A549 (cell line): ENCODE measurements at regions not wholly inside any gene's neighbourhood (a gene's known extent, or its start where the extent isn't known, plus 50 kb on each side); places are given as distances from the start of the nearest gene placed in this dataset.

Experiments
- ATAC-seq, 2 experiments: fragments of 200-7000 bp in 1 of 2; fragments of >200 bp in 1 of 2; cut with Nextera tagmentation in 1 of 2; cut with Tn5 transposase in 1 of 2; 3 replicates each; pipeline versions ENCODE4 v1.8.0 to v1.9.1; 2018 to 2020; ENCODE audit warnings: mild to moderate bottlenecking in 1 of 2, moderate library complexity in 1 of 2
- CTCF ChIA-PET: fragments of 300-600 bp; sonication (Branson Sonifier 250); formaldehyde crosslinking; extraction: SDS; loops from one replicate; lab custom pipeline; 2021; ENCODE audit warnings: antibody characterized with exemption, inconsistent platforms; lab: Yijun Ruan, JAX
- POLR2A ChIA-PET: fragments of 350-600 bp; formaldehyde crosslinking; extraction: SDS; loops from one replicate; lab custom pipeline; 2021; ENCODE audit warnings: antibody characterized with exemption, inconsistent platforms; lab: Yijun Ruan, JAX
- DNase-seq, 2 experiments: peaks; one replicate each; pipeline versions ENCODE4 v3.0.0 to v3.0.0-alpha.2; 2011 to 2016; ENCODE audit warnings: low read depth in 1 of 2, low spot score in 1 of 2
- FAIRE-seq: peaks from 2 replicates; lab custom pipeline; 2011; peaks lifted over from hg19 to GRCh38; lab: Jason Lieb, UNC
- H3K27ac ChIP-seq, 2 experiments: fragments of >200 bp; sonication (Bioruptor Twin); formaldehyde crosslinking; 3 replicates each; pipeline ENCODE4 v1.5.1; 2016 to 2017
- H3K4me1 ChIP-seq: fragments of >200 bp; sonication (Bioruptor Twin); formaldehyde crosslinking; 3 replicates; pipeline ENCODE4 v1.6.1; 2016
- H3K4me2 ChIP-seq: fragments of >200 bp; sonication (Bioruptor Twin); formaldehyde crosslinking; 3 replicates; pipeline ENCODE4 v1.6.1; 2016
- H3K4me3 ChIP-seq: fragments of >200 bp; sonication (Bioruptor Twin); formaldehyde crosslinking; 3 replicates; pipeline ENCODE4 v1.5.1; 2016
- H3K9me3 ChIP-seq: fragments of >200 bp; sonication (Bioruptor Twin); formaldehyde crosslinking; 3 replicates; pipeline ENCODE4 v1.6.1; 2016
- BCL3 ChIP-seq: fragments of >200 bp; sonication (Bioruptor Twin); formaldehyde crosslinking; IDR thresholded peaks from 3 replicates; pipeline ENCODE4 v1.6.1; 2016
- CBX8 ChIP-seq: fragments of 200-600 bp; sonication (generic); IDR thresholded peaks from 2 replicates; pipeline ENCODE4 v1.6.1; 2016
- EHF ChIP-seq: fragments of 250-450 bp; sonication (Bioruptor Pico); IDR thresholded peaks from 2 replicates; pipeline ENCODE4 v1.5.0; 2020; ENCODE audit warnings: mild to moderate bottlenecking
- FOSB ChIP-seq: fragments of 250-450 bp; sonication (Bioruptor Pico); IDR thresholded peaks from 2 replicates; pipeline ENCODE4 v1.5.0; 2020; ENCODE audit warnings: mild to moderate bottlenecking, moderate library complexity
- HMGXB4 ChIP-seq: fragments of 250-450 bp; sonication (Bioruptor Pico); IDR thresholded peaks from 2 replicates; pipeline ENCODE4 v1.5.0; 2021; ENCODE audit warnings: mild to moderate bottlenecking, moderate library complexity, borderline replicate concordance
- HOXA7 ChIP-seq: fragments of 250-450 bp; sonication (Bioruptor Pico); IDR thresholded peaks from 2 replicates; pipeline ENCODE4 v1.5.0; 2020; ENCODE audit warnings: mild to moderate bottlenecking, moderate library complexity
- HOXB13 ChIP-seq: fragments of 250-450 bp; sonication (Bioruptor Pico); IDR thresholded peaks from 2 replicates; pipeline ENCODE4 v1.5.0; 2020; ENCODE audit warnings: low read depth, mild to moderate bottlenecking, moderate library complexity
- JUN ChIP-seq, 2 experiments: fragments of >200 bp; sonication (Bioruptor Twin); formaldehyde crosslinking; IDR thresholded peaks; 2 replicates in 1 of 2; 3 replicates in 1 of 2; pipeline ENCODE4 v1.6.1; 2016 to 2017
- JUNB ChIP-seq: fragments of >200 bp; sonication (Bioruptor Twin); formaldehyde crosslinking; IDR thresholded peaks from 2 replicates; pipeline ENCODE4 v1.6.1; 2016
- KDM1A ChIP-seq: fragments of 200-600 bp; sonication (generic); IDR thresholded peaks from 2 replicates; pipeline ENCODE4 v1.6.1; 2016; ENCODE audit warnings: low read depth, mild to moderate bottlenecking
- MAFK ChIP-seq: fragments of 450-650 bp; IDR thresholded peaks from 2 replicates; pipeline ENCODE4 v1.6.1; 2014; ENCODE audit not compliant: partially characterized antibody
- MAX ChIP-seq: IDR thresholded peaks from 2 replicates; pipeline ENCODE4 v1.6.1; 2012
- RAD21 ChIP-seq, 2 experiments: fragments of >200 bp in 1 of 2; sonication (Bioruptor Twin) in 1 of 2; formaldehyde crosslinking in 1 of 2; IDR thresholded peaks in 1 of 2; conservative IDR thresholded peaks in 1 of 2; 2 replicates in 1 of 2; 3 replicates in 1 of 2; pipeline ENCODE4 v1.6.1; 2012 to 2018; ENCODE audit warnings: inconsistent platforms in 1 of 2
- REST ChIP-seq: fragments of 200-600 bp; sonication (generic); IDR thresholded peaks from 2 replicates; pipeline ENCODE4 v1.6.1; 2016; ENCODE audit warnings: antibody characterized with exemption, mild to moderate bottlenecking, moderate library complexity
- SREBF2 ChIP-seq: fragments of 450-650 bp; IDR thresholded peaks from 2 replicates; pipeline ENCODE4 v1.6.1; 2014; ENCODE audit warnings: mild to moderate bottlenecking, moderate library complexity
- WGBS: methylation state at CpG from one replicate; pipeline ENCODE4 v1.1.6; 2017; ENCODE audit errors: missing lambda C conversion rate; 5-methylcytosine and 5-hydroxymethylcytosine counted together
- TF ChIP-seq, protein P1 (sequence below): IDR thresholded peaks from 2 replicates; pipeline ENCODE4 v1.6.1; 2012; ENCODE audit warnings: low read depth, borderline replicate concordance

DNA sequence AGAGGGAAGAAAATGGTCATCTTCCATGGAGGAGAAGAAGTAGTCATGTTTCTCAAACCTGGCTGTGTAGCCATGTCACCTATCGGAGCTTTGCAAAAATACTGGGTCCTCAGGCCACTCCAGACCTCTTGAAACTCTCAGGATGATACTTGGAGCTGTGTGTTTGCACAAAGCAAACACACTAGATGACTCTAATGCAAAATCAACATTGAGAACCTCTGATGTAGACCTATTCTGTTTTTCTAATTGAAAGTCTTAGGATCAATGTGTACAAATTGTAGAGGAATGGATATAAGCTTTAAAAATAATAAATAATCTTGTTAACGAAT is 444.3 kb downstream of the RND3 start:
- FAIRE-seq, result no peak
- H3K9me3 ChIP-seq, result no peaks in the 10 kb centered on the region
- no peak overlapping the region for H3K27ac ChIP-seq
- no peak for DNase-seq
- POLR2A ChIA-PET, result no interaction called here
- no peak overlapping the region for H3K4me3 ChIP-seq
- TF ChIP-seq RAD21 (conservative IDR thresholded peaks at IDR 0.05 in 1 of 2, IDR thresholded peaks at IDR 0.05 in 1 of 2), result no peak
- CTCF ChIA-PET, result interaction anchor here (0.6 to 2.1 kb wide), 2 partner anchors 11 to 13 kb away, joined by 3 to 7 read pairs; no protein-coding TSS in a partner anchor
- 52% methylated on average over 2 of the region's 2 CpGs for WGBS
- peak in 1 of 2 experiments; percentile 57; a peak in 2 of 6 replicates for ATAC-seq
- peak overlapping the region; percentile 36; the same call in 2 of the 3 replicates for H3K4me2 ChIP-seq
- peaks cover 16% of the 10 kb centered on the region; the same call in 2 of the 3 replicates for H3K4me1 ChIP-seq

- Histone ChIP-seq H3K4me3 (no peak overlapping the region), H3K27ac (no peak overlapping the region), H3K9me3 (no peaks in the 10 kb centered on the region), H3K4me2 (peak overlapping the region; percentile 36; the same call in 2 of the 3 replicates), H3K4me1 (peaks cover 16% of the 10 kb centered on the region; the same call in 2 of the 3 replicates)
- FAIRE-seq (no peak), ATAC-seq (peak in 1 of 2 experiments; percentile 29; a peak in 1 of 6 replicates), DNase-seq (no peak)
- ChIA-PET POLR2A (no interaction called here), CTCF (interaction anchor here (2.1 kb wide), 1 partner anchor 13 kb away, joined by 7 read pairs; no protein-coding TSS in a partner anchor)
- WGBS, result 89% methylated on average over 5 of the region's 5 CpGs
- TF ChIP-seq HMGXB4 (CRISPR knock-in tag), result no peak
- no peak for TF ChIP-seq KDM1A
- TF ChIP-seq REST, result no peak
- TF ChIP-seq SREBF2, result no peak
- TF ChIP-seq MAFK, result no peak
- TF ChIP-seq MAX, result no peak
- TF ChIP-seq HOXA7 (CRISPR knock-in tag), result no peak
- TF ChIP-seq EHF (CRISPR knock-in tag), result no peak
- TF ChIP-seq JUNB, result no peak
- TF ChIP-seq HOXB13, result no peak
- TF ChIP-seq JUN (IDR thresholded peaks at IDR 0.05), result no peak
- TF ChIP-seq CBX8, result no peak
- TF ChIP-seq, protein P1, sequence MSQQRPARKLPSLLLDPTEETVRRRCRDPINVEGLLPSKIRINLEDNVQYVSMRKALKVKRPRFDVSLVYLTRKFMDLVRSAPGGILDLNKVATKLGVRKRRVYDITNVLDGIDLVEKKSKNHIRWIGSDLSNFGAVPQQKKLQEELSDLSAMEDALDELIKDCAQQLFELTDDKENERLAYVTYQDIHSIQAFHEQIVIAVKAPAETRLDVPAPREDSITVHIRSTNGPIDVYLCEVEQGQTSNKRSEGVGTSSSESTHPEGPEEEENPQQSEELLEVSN, result no peak
- TF ChIP-seq FOSB (CRISPR knock-in tag), result no peak
- TF ChIP-seq BCL3, result no peak
- TF ChIP-seq, all 56 proteins: peak for 0
Observed at GRCh38 chr2:150042500-150043171, 444.8 kb downstream of the RND3 start.
